ENCODE measurements at regions not wholly inside any gene's neighbourhood (a gene's known extent, or its start where the extent isn't known, plus 50 kb on each side); places are given as distances from the start of the nearest gene placed in this dataset.

GRCh38 chr16:73212431-73212830 is 164.5 kb upstream of the ZFHX3 start:
- Histone ChIP-seq H3K9me3 (ENCODE audit: control insufficient read depth, low read depth, low read length) (no peaks in the 10 kb centered on the region), H3K27ac (ENCODE audit: low read length) (no peak overlapping the region), H3K27me3 (ENCODE audit: control insufficient read depth, insufficient read depth, low read length) (no peaks in the 10 kb centered on the region), H3K4me3 (ENCODE audit: low read length) (no peak overlapping the region), H3K4me1 (ENCODE audit: control insufficient read depth, insufficient read depth, low read length) (no peaks in the 10 kb centered on the region), H3K36me3 (ENCODE audit: control insufficient read depth, insufficient read depth, low read length) (no peaks in the 10 kb centered on the region)
- no CpG with 5 or more reads among the region's 4 CpGs for WGBS (ENCODE audit: insufficient coverage, low lambda C conversion rate)
- peak; percentile 18 to 48 for DNase-seq

GRCh38 chr16:73210686-73211085 is 162.8 kb upstream of the ZFHX3 start:
- H3K36me3 ChIP-seq (ENCODE audit: control insufficient read depth, insufficient read depth, low read length), result no peaks in the 10 kb centered on the region
- H3K4me3 ChIP-seq (ENCODE audit: low read length), result no peak overlapping the region
- no peaks in the 10 kb centered on the region for H3K9me3 ChIP-seq (ENCODE audit: control insufficient read depth, low read depth, low read length)
- H3K27ac ChIP-seq (ENCODE audit: low read length), result no peak overlapping the region
- H3K4me1 ChIP-seq (ENCODE audit: control insufficient read depth, insufficient read depth, low read length), result peaks cover 7% of the 10 kb centered on the region
- 88% methylated on average over 1 of the region's 1 CpG for WGBS (ENCODE audit: insufficient coverage, low lambda C conversion rate)
- no peak for DNase-seq
- H3K27me3 ChIP-seq (ENCODE audit: control insufficient read depth, insufficient read depth, low read length), result no peaks in the 10 kb centered on the region

- Histone ChIP-seq H3K4me3 (ENCODE audit: low read length) (no peak overlapping the region), H3K36me3 (ENCODE audit: control insufficient read depth, insufficient read depth, low read length) (no peaks in the 10 kb centered on the region)
Observed at GRCh38 chr16:73210084-73210483, 162.2 kb upstream of the ZFHX3 start.

DNA sequence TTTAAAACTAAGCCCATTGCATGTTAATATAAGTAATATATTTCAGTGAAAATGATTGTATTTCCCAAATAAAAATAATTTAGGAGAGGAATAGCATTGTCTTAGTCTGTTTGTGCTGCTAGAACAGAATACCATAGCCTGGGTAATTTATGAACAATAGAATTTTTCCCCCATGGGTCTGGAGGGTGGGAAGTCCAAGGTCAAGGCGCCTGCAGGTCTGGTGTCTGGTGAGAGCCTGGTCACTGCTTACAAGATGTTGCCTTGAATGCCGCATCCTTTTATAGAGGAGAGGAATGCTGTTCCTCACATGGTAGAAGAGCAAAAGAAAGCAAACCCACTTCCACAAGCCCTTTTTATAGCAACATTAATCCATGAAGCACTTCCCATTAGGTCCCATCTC is 161.3 kb upstream of the ZFHX3 start:
- Histone ChIP-seq H3K9me3 (ENCODE audit: control insufficient read depth, low read depth, low read length) (no peaks in the 10 kb centered on the region), H3K27ac (ENCODE audit: low read length) (no peak overlapping the region), H3K4me1 (ENCODE audit: control insufficient read depth, insufficient read depth, low read length) (peaks cover 15% of the 10 kb centered on the region), H3K36me3 (ENCODE audit: control insufficient read depth, insufficient read depth, low read length) (no peaks in the 10 kb centered on the region), H3K4me3 (ENCODE audit: low read length) (no peak overlapping the region), H3K27me3 (ENCODE audit: control insufficient read depth, insufficient read depth, low read length) (no peaks in the 10 kb centered on the region)
- no peak for DNase-seq
- no CpG with 5 or more reads among the region's 2 CpGs for WGBS (ENCODE audit: insufficient coverage, low lambda C conversion rate)

More at GRCh38 chr16:73210084-73210483, 162.2 kb upstream of the ZFHX3 start:
- Histone ChIP-seq H3K4me1 (ENCODE audit: control insufficient read depth, insufficient read depth, low read length) (peaks cover 10% of the 10 kb centered on the region), H3K27me3 (ENCODE audit: control insufficient read depth, insufficient read depth, low read length) (no peaks in the 10 kb centered on the region), H3K9me3 (ENCODE audit: control insufficient read depth, low read depth, low read length) (no peaks in the 10 kb centered on the region), H3K27ac (ENCODE audit: low read length) (no peak overlapping the region)
- no peak for DNase-seq
- WGBS (ENCODE audit: insufficient coverage, low lambda C conversion rate), result 90% methylated on average over 2 of the region's 4 CpGs

GRCh38 chr16:73206151-73206707 is 158.3 kb upstream of the ZFHX3 start:
- no peaks in the 10 kb centered on the region for H3K9me3 ChIP-seq (ENCODE audit: control insufficient read depth, low read depth, low read length)
- no peak overlapping the region for H3K4me3 ChIP-seq (ENCODE audit: low read length)
- DNase-seq, result peak; percentile 13 to 60
- peaks cover 33% of the 10 kb centered on the region for H3K4me1 ChIP-seq (ENCODE audit: control insufficient read depth, insufficient read depth, low read length)
- no peaks in the 10 kb centered on the region for H3K36me3 ChIP-seq (ENCODE audit: control insufficient read depth, insufficient read depth, low read length)
- WGBS (ENCODE audit: insufficient coverage, low lambda C conversion rate), result 83% methylated on average over 1 of the region's 2 CpGs
- peak overlapping the region; percentile 60 for H3K27ac ChIP-seq (ENCODE audit: low read length)
- H3K27me3 ChIP-seq (ENCODE audit: control insufficient read depth, insufficient read depth, low read length), result no peaks in the 10 kb centered on the region

- Histone ChIP-seq H3K4me1 (ENCODE audit: control insufficient read depth, insufficient read depth, low read length) (peaks cover 33% of the 10 kb centered on the region), H3K9me3 (ENCODE audit: control insufficient read depth, low read depth, low read length) (no peaks in the 10 kb centered on the region), H3K27me3 (ENCODE audit: control insufficient read depth, insufficient read depth, low read length) (no peaks in the 10 kb centered on the region), H3K27ac (ENCODE audit: low read length) (peak overlapping the region; percentile 60), H3K4me3 (ENCODE audit: low read length) (no peak overlapping the region), H3K36me3 (ENCODE audit: control insufficient read depth, insufficient read depth, low read length) (no peaks in the 10 kb centered on the region)
- DNase-seq, result peak; percentile 77 to 94
- 17% methylated on average over 1 of the region's 9 CpGs for WGBS (ENCODE audit: insufficient coverage, low lambda C conversion rate)
Observed at GRCh38 chr16:73205153-73205886, 157.4 kb upstream of the ZFHX3 start.

- DNase-seq, result peak; percentile 85 to 96
- WGBS (ENCODE audit: insufficient coverage, low lambda C conversion rate), result no CpG with 5 or more reads among the region's 8 CpGs
Observed at GRCh38 chr16:73204359-73205152, 156.6 kb upstream of the ZFHX3 start.

GRCh38 chr16:73202161-73202729 is 154.3 kb upstream of the ZFHX3 start:
- Histone ChIP-seq H3K36me3 (ENCODE audit: control insufficient read depth, insufficient read depth, low read length) (no peaks in the 10 kb centered on the region), H3K9me3 (ENCODE audit: control insufficient read depth, low read depth, low read length) (no peaks in the 10 kb centered on the region), H3K4me3 (ENCODE audit: low read length) (no peak overlapping the region), H3K4me1 (ENCODE audit: control insufficient read depth, insufficient read depth, low read length) (peaks cover 33% of the 10 kb centered on the region), H3K27me3 (ENCODE audit: control insufficient read depth, insufficient read depth, low read length) (no peaks in the 10 kb centered on the region), H3K27ac (ENCODE audit: low read length) (peak overlapping the region; percentile 78)
- no CpG with 5 or more reads among the region's 5 CpGs for WGBS (ENCODE audit: insufficient coverage, low lambda C conversion rate)
- DNase-seq, result peak; percentile 73 to 85

More at GRCh38 chr16:73204359-73205152, 156.6 kb upstream of the ZFHX3 start:
- Histone ChIP-seq H3K27me3 (ENCODE audit: control insufficient read depth, insufficient read depth, low read length) (no peaks in the 10 kb centered on the region), H3K27ac (ENCODE audit: low read length) (peak overlapping the region; percentile 78), H3K36me3 (ENCODE audit: control insufficient read depth, insufficient read depth, low read length) (no peaks in the 10 kb centered on the region), H3K4me1 (ENCODE audit: control insufficient read depth, insufficient read depth, low read length) (peaks cover 33% of the 10 kb centered on the region), H3K4me3 (ENCODE audit: low read length) (no peak overlapping the region), H3K9me3 (ENCODE audit: control insufficient read depth, low read depth, low read length) (no peaks in the 10 kb centered on the region)

DNA sequence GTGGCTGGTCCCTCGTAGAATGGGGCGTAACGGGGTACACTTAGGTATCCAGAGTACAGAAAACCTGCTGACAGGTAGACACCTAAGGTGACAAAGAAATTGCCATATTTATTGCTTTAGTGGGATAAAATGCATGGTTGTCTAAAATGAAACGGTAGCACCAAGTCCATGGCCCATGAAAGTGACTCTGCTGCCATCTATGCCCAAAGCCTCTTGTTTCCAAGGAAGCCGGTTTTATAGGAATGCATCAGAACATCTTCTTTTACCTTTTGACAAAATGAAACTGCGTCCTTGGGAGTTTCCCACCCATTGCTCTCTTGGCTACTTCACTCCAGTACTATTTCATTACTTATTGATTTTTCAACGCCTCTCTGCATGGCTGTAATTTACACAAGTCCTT is 151.3 kb upstream of the ZFHX3 start:
- 100% methylated on average over 4 of the region's 7 CpGs for WGBS (ENCODE audit: insufficient coverage, low lambda C conversion rate)
- no peak overlapping the region for H3K27ac ChIP-seq (ENCODE audit: low read length)
- H3K9me3 ChIP-seq (ENCODE audit: control insufficient read depth, low read depth, low read length), result no peaks in the 10 kb centered on the region
- H3K4me3 ChIP-seq (ENCODE audit: low read length), result no peak overlapping the region
- no peaks in the 10 kb centered on the region for H3K27me3 ChIP-seq (ENCODE audit: control insufficient read depth, insufficient read depth, low read length)
- no peaks in the 10 kb centered on the region for H3K36me3 ChIP-seq (ENCODE audit: control insufficient read depth, insufficient read depth, low read length)
- H3K4me1 ChIP-seq (ENCODE audit: control insufficient read depth, insufficient read depth, low read length), result peaks cover 18% of the 10 kb centered on the region
- no peak for DNase-seq

- H3K9me3 ChIP-seq (ENCODE audit: control insufficient read depth, low read depth, low read length), result no peaks in the 10 kb centered on the region
- 100% methylated on average over 2 of the region's 5 CpGs for WGBS (ENCODE audit: insufficient coverage, low lambda C conversion rate)
- no peaks in the 10 kb centered on the region for H3K27me3 ChIP-seq (ENCODE audit: control insufficient read depth, insufficient read depth, low read length)
- no peak for DNase-seq
- H3K27ac ChIP-seq (ENCODE audit: low read length), result no peak overlapping the region
- no peak overlapping the region for H3K4me3 ChIP-seq (ENCODE audit: low read length)
- H3K36me3 ChIP-seq (ENCODE audit: control insufficient read depth, insufficient read depth, low read length), result no peaks in the 10 kb centered on the region
- H3K4me1 ChIP-seq (ENCODE audit: control insufficient read depth, insufficient read depth, low read length), result peaks cover 11% of the 10 kb centered on the region
Observed at GRCh38 chr16:73198481-73198880, 150.6 kb upstream of the ZFHX3 start.

All from large intestine (tissue), 3 donors.